Endothelial cell of umbilical vein (primary cell): ENCODE measurements at regions not wholly inside any gene's neighbourhood (a gene's known extent, or its start where the extent isn't known, plus 50 kb on each side); places are given as distances from the start of the nearest gene placed in this dataset.

Experiments used
- BruUV-seq: library from RNA; stranded (reverse); fragments of 400-500 nt; replicated peaks from 2 replicates; lab custom pipeline; 2021; lab: Mats Ljungman, UMichigan
- CTCF ChIA-PET: fragments of 300-600, 350-600 bp; sonication (Branson Sonifier 250); formaldehyde crosslinking; loops from one replicate; lab custom pipeline; 2021; ENCODE audit warnings: antibody characterized with exemption, inconsistent platforms; lab: Charles Lee
- POLR2A ChIA-PET: fragments of 300-600, 350-600 bp; sonication (Branson Sonifier 250); formaldehyde crosslinking; loops from one replicate; lab custom pipeline; 2021; ENCODE audit warnings: antibody characterized with exemption, inconsistent platforms; lab: Charles Lee
- DNase-seq: peaks from one replicate; pipeline ENCODE4 v3.0.0-alpha.2; 2011; ENCODE audit warnings: low read depth, low spot score
- FAIRE-seq: peaks from 2 replicates; lab custom pipeline; 2011; peaks lifted over from hg19 to GRCh38; lab: Jason Lieb, UNC
- H2AFZ ChIP-seq: 2 replicates; pipeline ENCODE4 v1.6.0; 2012; ENCODE audit warnings: low read depth, low read length, control low read depth, inconsistent platforms
- H3K27ac ChIP-seq: 2 replicates; pipeline ENCODE4 v1.5.1; 2011; ENCODE audit warnings: low read depth, mild to moderate bottlenecking, control low read depth, low read length, moderate library complexity; ENCODE audit not compliant: insufficient read depth
- H3K27me3 ChIP-seq, 2 experiments: 2 replicates each; pipeline versions ENCODE4 v1.6.0 to v1.6.1; 2011; ENCODE audit warnings: low read length in 2 of 2, mixed read lengths in 1 of 2; ENCODE audit not compliant: control insufficient read depth in 2 of 2, insufficient read depth in 2 of 2
- H3K36me3 ChIP-seq, 2 experiments: 2 replicates in 1 of 2; 3 replicates in 1 of 2; pipeline ENCODE4 v1.5.1; 2011; ENCODE audit warnings: low read length in 2 of 2, mild to moderate bottlenecking in 1 of 2, moderate library complexity in 1 of 2; ENCODE audit not compliant: control insufficient read depth in 2 of 2, insufficient read depth in 2 of 2; ENCODE audit errors: extremely low read depth in 1 of 2
- H3K4me1 ChIP-seq: 3 replicates; pipeline ENCODE4 v1.5.1; 2011; ENCODE audit warnings: mild to moderate bottlenecking, low read length; ENCODE audit not compliant: control insufficient read depth, insufficient read depth; ENCODE audit errors: extremely low read depth
- H3K4me2 ChIP-seq: 2 replicates; pipeline ENCODE4 v1.6.1; 2011; ENCODE audit warnings: low read length, control low read depth, mixed read lengths; ENCODE audit not compliant: insufficient read depth
- H3K4me3 ChIP-seq, 3 experiments: fragments of 200-600 bp in 1 of 3; sonication (generic), shearing (Covaris generic) in 1 of 3; replicated peaks in 1 of 3; 2 replicates each; pipeline ENCODE4 v1.5.1; 2011 to 2016; ENCODE audit warnings: control low read depth in 3 of 3, low read length in 3 of 3, mild to moderate bottlenecking in 2 of 3, inconsistent platforms in 1 of 3, low read depth in 1 of 3, moderate library complexity in 1 of 3; ENCODE audit not compliant: insufficient read depth in 1 of 3
- H3K79me2 ChIP-seq: 2 replicates; pipeline ENCODE4 v1.6.0; 2012; ENCODE audit warnings: low read length, inconsistent platforms; ENCODE audit not compliant: control insufficient read depth, insufficient read depth
- H3K9ac ChIP-seq: replicated peaks from 2 replicates; pipeline ENCODE3; 2011; ENCODE audit warnings: low read length, control low read depth; ENCODE audit not compliant: insufficient read depth; ENCODE audit errors: extremely low read depth
- H3K9me1 ChIP-seq: replicated peaks from 3 replicates; pipeline ENCODE4 v1.6.0; 2011; ENCODE audit warnings: mild to moderate bottlenecking, low read length; ENCODE audit not compliant: control insufficient read depth, insufficient read depth; ENCODE audit errors: extremely low read depth
- H3K9me3 ChIP-seq: replicated peaks from 2 replicates; pipeline ENCODE4 v1.5.1; 2012; ENCODE audit warnings: low read length, inconsistent platforms; ENCODE audit not compliant: control insufficient read depth, insufficient read depth
- H4K20me1 ChIP-seq: replicated peaks from 2 replicates; pipeline ENCODE3; 2011; ENCODE audit warnings: mild to moderate bottlenecking, low read length; ENCODE audit not compliant: control insufficient read depth, insufficient read depth; ENCODE audit errors: extremely low read depth
- EZH2 ChIP-seq: IDR thresholded peaks from 2 replicates; pipeline ENCODE4 v1.6.1; 2012; ENCODE audit warnings: borderline replicate concordance, low read depth, mild to moderate bottlenecking, moderate library complexity, low read length, inconsistent platforms; ENCODE audit not compliant: severe bottlenecking
- FOS ChIP-seq: IDR thresholded peaks from 2 replicates; pipeline ENCODE4 v1.6.1; 2011; ENCODE audit warnings: mild to moderate bottlenecking, low read length, moderate library complexity, borderline replicate concordance; ENCODE audit not compliant: insufficient read depth
- GATA2 ChIP-seq: IDR thresholded peaks from 2 replicates; pipeline ENCODE4 v1.7.0; 2011; ENCODE audit warnings: low read depth, mild to moderate bottlenecking, moderate library complexity, mixed read lengths, low read length; ENCODE audit not compliant: insufficient read length, insufficient read depth
- JUN ChIP-seq: IDR thresholded peaks from 2 replicates; pipeline ENCODE4 v1.6.1; 2011; ENCODE audit warnings: borderline replicate concordance, low read depth; ENCODE audit not compliant: insufficient read length, insufficient read depth
- MYC ChIP-seq: IDR thresholded peaks from one replicate; pipeline ENCODE4 v1.6.1; 2011; ENCODE audit warnings: mild to moderate bottlenecking, low read depth, low read length
- POLR2A ChIP-seq: IDR thresholded peaks from 2 replicates; pipeline ENCODE4 v1.6.1; 2012; ENCODE audit warnings: low read depth, mild to moderate bottlenecking, control low read depth, low read length
- POLR2AphosphoS5 ChIP-seq: IDR thresholded peaks from 2 replicates; pipeline ENCODE4 v1.6.1; 2012; ENCODE audit warnings: low read depth, mild to moderate bottlenecking, control low read depth, low read length, moderate library complexity; ENCODE audit not compliant: insufficient read depth
- dilution Hi-C: fragments of 300-500 bp; cut with MboI; formaldehyde crosslinking; loops from one replicate; pipeline ENCODE4 v1.15.0; 2019; ENCODE audit warnings: low sequenced_read_pairs; ENCODE audit not compliant: extremely low pct_ligation_motif_present
- intact Hi-C: fragments of 100-400 bp; cut with micrococcal nuclease; formaldehyde crosslinking; loops from one replicate; pipeline ENCODE4 v1.10.0; 2022
- TF ChIP-seq, protein P1 (sequence below): IDR thresholded peaks from 2 replicates; pipeline ENCODE4 v1.6.1; 2011; ENCODE audit not compliant: insufficient read depth, insufficient read length
- TF ChIP-seq, protein P2 (sequence below), 2 donors: IDR thresholded peaks; 1 replicate in 1 of 2; 2 replicates in 1 of 2; pipeline ENCODE4 v1.5.1; 2011; ENCODE audit warnings: low read length in 2 of 2, mild to moderate bottlenecking in 2 of 2, moderate library complexity in 2 of 2, control low read depth in 1 of 2, inconsistent platforms in 1 of 2, low read depth in 1 of 2; ENCODE audit not compliant: insufficient read depth in 1 of 2; ENCODE audit errors: extremely low read depth in 1 of 2

DNA sequence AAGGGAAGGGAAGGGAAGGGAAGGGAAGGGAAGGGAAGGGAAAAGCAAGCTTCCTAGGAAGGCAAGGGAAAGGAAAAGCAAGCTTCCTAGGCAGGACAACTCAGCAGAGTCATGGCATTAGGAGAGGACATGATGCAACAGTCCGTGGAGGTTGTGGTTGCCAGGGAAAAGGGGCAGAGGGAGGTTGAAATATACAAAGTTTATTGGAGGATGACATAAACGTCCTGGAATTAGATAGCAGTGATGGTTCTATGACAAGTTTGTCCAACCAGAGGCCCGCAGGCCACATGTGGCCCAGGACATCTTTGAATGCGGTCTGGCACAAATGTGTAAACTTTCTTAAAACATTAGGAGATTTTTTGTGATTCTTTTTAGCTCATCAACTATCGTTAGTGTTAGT lies 59.8 kb upstream of the OPN4 start:
- intact Hi-C loops: no loop called here
- Histone ChIP-seq H3K27me3 (peaks cover 0 to 2% of the 10 kb centered on the region in 2 experiments), H3K9ac (no peak overlapping the region), H4K20me1 (no peaks in the 10 kb centered on the region), H3K4me2 (no peak overlapping the region), H3K9me1 (no peaks in the 10 kb centered on the region), H2AFZ (no peak overlapping the region), H3K79me2 (no peaks in the 10 kb centered on the region), H3K9me3 (no peaks in the 10 kb centered on the region), H3K4me3 (no peak overlapping the region), H3K36me3 (no peaks in the 10 kb centered on the region), H3K4me1 (no peaks in the 10 kb centered on the region), H3K27ac (no peak overlapping the region)
- FAIRE-seq (no peak), DNase-seq (no peak)
- ChIA-PET CTCF (interaction anchor here (0.9 to 3.5 kb wide), 2 partner anchors 10 to 195 kb away, joined by 3 to 14 read pairs; no protein-coding TSS in a partner anchor), POLR2A (no interaction called here)
- TF ChIP-seq, protein P1, sequence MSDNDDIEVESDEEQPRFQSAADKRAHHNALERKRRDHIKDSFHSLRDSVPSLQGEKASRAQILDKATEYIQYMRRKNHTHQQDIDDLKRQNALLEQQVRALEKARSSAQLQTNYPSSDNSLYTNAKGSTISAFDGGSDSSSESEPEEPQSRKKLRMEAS: no peak
- no peak for TF ChIP-seq JUN
- no peak for TF ChIP-seq FOS
- no peak for TF ChIP-seq MYC
- TF ChIP-seq EZH2: no peak
- no peak for TF ChIP-seq POLR2AphosphoS5
- no peak for TF ChIP-seq POLR2A
- no peak for TF ChIP-seq GATA2
- TF ChIP-seq, protein P2, sequence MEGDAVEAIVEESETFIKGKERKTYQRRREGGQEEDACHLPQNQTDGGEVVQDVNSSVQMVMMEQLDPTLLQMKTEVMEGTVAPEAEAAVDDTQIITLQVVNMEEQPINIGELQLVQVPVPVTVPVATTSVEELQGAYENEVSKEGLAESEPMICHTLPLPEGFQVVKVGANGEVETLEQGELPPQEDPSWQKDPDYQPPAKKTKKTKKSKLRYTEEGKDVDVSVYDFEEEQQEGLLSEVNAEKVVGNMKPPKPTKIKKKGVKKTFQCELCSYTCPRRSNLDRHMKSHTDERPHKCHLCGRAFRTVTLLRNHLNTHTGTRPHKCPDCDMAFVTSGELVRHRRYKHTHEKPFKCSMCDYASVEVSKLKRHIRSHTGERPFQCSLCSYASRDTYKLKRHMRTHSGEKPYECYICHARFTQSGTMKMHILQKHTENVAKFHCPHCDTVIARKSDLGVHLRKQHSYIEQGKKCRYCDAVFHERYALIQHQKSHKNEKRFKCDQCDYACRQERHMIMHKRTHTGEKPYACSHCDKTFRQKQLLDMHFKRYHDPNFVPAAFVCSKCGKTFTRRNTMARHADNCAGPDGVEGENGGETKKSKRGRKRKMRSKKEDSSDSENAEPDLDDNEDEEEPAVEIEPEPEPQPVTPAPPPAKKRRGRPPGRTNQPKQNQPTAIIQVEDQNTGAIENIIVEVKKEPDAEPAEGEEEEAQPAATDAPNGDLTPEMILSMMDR (IDR thresholded peaks at IDR 0.05; ENCODE audit: extremely low read depth in 1 of 2, insufficient read depth in 1 of 2, low read depth in 1 of 2, low read length in 2 of 2): no peak
- dilution Hi-C loops: no loop called here
- no TSS peak for BruUV-seq
